GM12874 (cell line): ENCODE measurements at regions not wholly inside any gene's neighbourhood (a gene's known extent, or its start where the extent isn't known, plus 50 kb on each side); places are given as distances from the start of the nearest gene placed in this dataset.

Experiments used
- CTCF ChIP-seq: IDR thresholded peaks from 2 replicates; pipeline ENCODE4 v1.5.1; 2011; ENCODE audit warnings: low read depth, mild to moderate bottlenecking, control low read depth, low read length, moderate library complexity; ENCODE audit not compliant: insufficient read depth

- no peak for TF ChIP-seq CTCF
Measured at GRCh38 chr1:221303623-221304022, 424.4 kb downstream of the HLX start.

GRCh38 chr1:221306239-221306638 lies 427.0 kb downstream of the HLX start:
- TF ChIP-seq CTCF, result no peak

GRCh38 chr1:221308534-221309511 lies 429.6 kb downstream of the HLX start:
- no peak for TF ChIP-seq CTCF

GRCh38 chr1:221309723-221310122 lies 430.5 kb downstream of the HLX start:
- TF ChIP-seq CTCF, result no peak

- no peak for TF ChIP-seq CTCF
Measured at GRCh38 chr1:221310180-221310579, 430.9 kb downstream of the HLX start.

- no peak for TF ChIP-seq CTCF
Measured at GRCh38 chr1:221315330-221315729, 426.6 kb downstream of the DUSP10 start.

- no peak for TF ChIP-seq CTCF
Measured at GRCh38 chr1:221316491-221317056, 425.3 kb downstream of the DUSP10 start.
